Upper lobe of right lung (tissue), 1 donor: ENCODE measurements at regions not wholly inside any gene's neighbourhood (a gene's known extent, or its start where the extent isn't known, plus 50 kb on each side); places are given as distances from the start of the nearest gene placed in this dataset.
"Not testable (repeated sequence)": the region's sequence is repeated elsewhere in the genome, so short reads cannot be mapped to it uniquely, and the experiment has no call there.

Experiments
- ATAC-seq: fragments of 200-7000 bp; cut with Tn5 transposase; one replicate; pipeline ENCODE4 v1.9.1; 2020; ENCODE audit warnings: mild to moderate bottlenecking, moderate library complexity
- DNase-seq: peaks from one replicate; pipeline ENCODE4 v3.0.0-alpha.2; 2020
- H3K27ac ChIP-seq: fragments of 200-600 bp; one replicate; pipeline ENCODE4 v1.8.0; 2022
- H3K27me3 ChIP-seq: fragments of 200-600 bp; one replicate; pipeline ENCODE4 v1.8.0; 2022; ENCODE audit warnings: mild to moderate bottlenecking
- H3K36me3 ChIP-seq: fragments of 200-600 bp; one replicate; pipeline ENCODE4 v1.8.0; 2022
- H3K4me1 ChIP-seq: fragments of 200-600 bp; one replicate; pipeline ENCODE4 v1.8.0; 2022
- H3K4me3 ChIP-seq: fragments of 200-600 bp; one replicate; pipeline ENCODE4 v1.8.0; 2022; ENCODE audit warnings: mild to moderate bottlenecking
- H3K9me3 ChIP-seq: fragments of 200-600 bp; one replicate; pipeline ENCODE4 v1.8.0; 2022
- CTCF ChIP-seq: fragments of 200-600 bp; IDR thresholded peaks from one replicate; pipeline ENCODE4 v1.8.0; 2022; ENCODE audit warnings: antibody characterized with exemption
- intact Hi-C: fragments of 100-400 bp; cut with DNase I; formaldehyde crosslinking; loops from one replicate; pipeline ENCODE4 v1.11.0; 2022
- donor health status: DM: no; HTN: yes; CAD: no; lungs with severe emphysema.

DNA sequence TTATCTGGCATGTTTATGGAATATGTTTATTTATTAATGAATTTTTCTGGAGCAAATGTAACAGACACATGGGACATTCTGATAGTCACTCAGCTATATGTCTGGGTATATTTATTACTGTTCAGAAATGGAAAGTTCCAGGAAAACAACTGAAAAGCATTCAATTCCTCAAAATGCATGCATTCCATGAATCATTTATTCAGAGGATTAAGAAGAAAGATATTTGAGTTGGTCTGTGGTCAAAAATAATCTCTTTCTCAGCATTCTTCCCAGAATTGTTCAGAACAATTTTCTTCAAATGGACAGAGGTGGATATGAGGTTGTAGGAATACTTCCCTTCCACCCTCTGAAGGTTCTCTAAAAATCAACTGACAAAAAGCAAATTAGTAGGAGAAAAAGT is 97.6 kb upstream of the ITGB1 start:
- no peaks in the 10 kb centered on the region for H3K4me1 ChIP-seq
- no peak overlapping the region for H3K4me3 ChIP-seq
- no peaks in the 10 kb centered on the region for H3K36me3 ChIP-seq
- no peaks in the 10 kb centered on the region for H3K9me3 ChIP-seq
- DNase-seq (no peak), ATAC-seq (no peak)
- intact Hi-C loops, result no loop called here
- no peak for TF ChIP-seq CTCF
- no peaks in the 10 kb centered on the region for H3K27me3 ChIP-seq
- no peak overlapping the region for H3K27ac ChIP-seq

DNA sequence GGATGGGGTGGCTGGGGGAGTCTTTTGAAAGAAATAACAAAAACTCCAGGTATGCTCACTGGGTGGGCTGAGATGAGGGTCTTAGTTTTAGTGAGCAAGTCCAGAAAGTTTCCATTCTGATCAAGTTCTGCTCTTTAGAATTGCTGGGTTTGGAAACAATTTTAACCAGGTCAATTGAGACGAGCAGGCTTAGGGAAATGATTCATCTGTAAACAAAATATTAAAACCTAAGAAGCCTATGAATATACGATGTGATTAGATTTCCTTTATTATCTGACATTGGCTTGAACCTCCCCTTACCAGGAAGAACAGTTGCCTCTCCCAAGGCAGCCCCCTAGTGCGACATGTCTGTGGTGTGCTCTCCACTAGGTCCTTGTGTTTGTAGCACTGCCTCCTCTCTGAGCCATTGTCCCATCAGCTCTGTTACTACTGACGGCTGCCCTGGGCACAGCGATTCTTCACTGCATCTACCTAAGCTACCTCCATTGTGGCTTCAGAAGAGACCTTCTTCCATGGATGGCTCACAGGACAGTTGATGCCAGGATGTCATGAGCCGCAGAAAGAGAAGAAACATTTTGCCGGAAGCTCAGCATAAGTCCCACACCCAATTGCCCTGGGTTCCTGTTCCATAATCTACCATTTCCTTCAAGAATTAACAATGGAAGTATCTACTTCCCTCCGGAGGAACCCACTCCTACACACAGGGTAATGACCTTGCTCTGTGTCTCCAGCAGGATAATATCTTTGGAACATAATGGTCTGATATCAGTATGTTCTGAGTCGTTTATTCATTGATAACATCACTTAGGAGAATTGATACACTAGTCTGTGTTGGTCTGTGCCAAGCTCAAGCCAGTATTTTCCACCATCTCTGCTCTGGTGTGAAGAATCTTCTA is 95.1 kb upstream of the ITGB1 start:
- Histone ChIP-seq H3K27ac (no peak overlapping the region), H3K4me1 (no peaks in the 10 kb centered on the region), H3K27me3 (no peaks in the 10 kb centered on the region), H3K36me3 (no peaks in the 10 kb centered on the region), H3K4me3 (no peak overlapping the region), H3K9me3 (no peaks in the 10 kb centered on the region)
- no peak for TF ChIP-seq CTCF
- intact Hi-C loops, result no loop called here
- DNase-seq, result no peak
- ATAC-seq, result peak; percentile 26

GRCh38 chr10:33052263-33052875 is 94.3 kb upstream of the ITGB1 start:
- no peaks in the 10 kb centered on the region for H3K27me3 ChIP-seq
- intact Hi-C loops, result no loop called here
- H3K27ac ChIP-seq, result no peak overlapping the region
- no peaks in the 10 kb centered on the region for H3K36me3 ChIP-seq
- no peaks in the 10 kb centered on the region for H3K4me1 ChIP-seq
- no peak for ATAC-seq
- TF ChIP-seq CTCF, result no peak
- no peaks in the 10 kb centered on the region for H3K9me3 ChIP-seq
- DNase-seq, result no peak
- no peak overlapping the region for H3K4me3 ChIP-seq

DNA sequence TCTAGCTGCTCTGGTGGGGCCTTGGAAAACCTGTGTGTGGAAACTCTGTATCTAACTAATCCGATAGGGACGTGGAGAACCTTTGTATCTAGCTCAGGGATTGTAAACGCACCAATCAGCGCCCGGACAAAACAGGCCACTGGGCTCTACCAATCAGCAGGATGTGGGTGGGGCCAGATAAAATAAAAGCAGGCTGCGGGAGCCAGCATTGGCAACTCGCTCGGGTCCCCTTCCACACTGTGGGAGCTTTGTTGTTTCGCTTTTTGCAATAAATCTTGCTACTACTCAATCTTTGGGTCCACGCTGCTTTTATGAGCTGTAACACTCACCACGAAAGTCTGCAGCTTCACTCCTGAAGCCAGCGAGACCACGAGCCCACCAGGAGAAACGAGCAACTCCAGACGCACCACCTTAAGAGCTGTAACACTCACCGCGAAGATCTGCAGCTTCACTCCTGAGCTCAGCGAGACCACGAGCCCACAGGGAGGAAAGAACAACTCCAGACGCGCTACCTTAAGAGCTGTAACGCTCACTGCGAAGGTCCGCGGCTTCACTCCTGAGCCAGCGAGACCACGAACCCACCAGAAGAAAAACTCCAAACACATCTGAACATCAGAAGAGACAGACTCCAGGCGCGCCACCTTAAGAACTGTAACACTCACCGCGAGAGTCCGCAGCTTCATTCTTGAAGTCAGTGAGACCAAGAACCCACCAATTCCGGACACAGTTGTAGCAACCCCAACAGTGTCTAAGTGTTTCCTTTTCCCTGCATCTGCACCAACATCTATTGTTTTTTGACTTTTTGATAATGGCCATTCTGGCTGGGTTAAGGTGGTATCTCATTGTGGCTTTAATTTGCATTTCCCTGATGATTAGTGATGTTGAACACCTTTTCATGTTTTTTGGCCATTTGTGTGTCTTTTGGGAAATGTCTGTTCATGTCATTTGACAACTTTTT is 92.2 kb upstream of the ITGB1 start:
- H3K27me3 ChIP-seq, intact Hi-C loops, DNase-seq, ATAC-seq, H3K4me3 ChIP-seq, H3K9me3 ChIP-seq, H3K36me3 ChIP-seq, H3K27ac ChIP-seq, H3K4me1 ChIP-seq: not testable (repeated sequence)

DNA sequence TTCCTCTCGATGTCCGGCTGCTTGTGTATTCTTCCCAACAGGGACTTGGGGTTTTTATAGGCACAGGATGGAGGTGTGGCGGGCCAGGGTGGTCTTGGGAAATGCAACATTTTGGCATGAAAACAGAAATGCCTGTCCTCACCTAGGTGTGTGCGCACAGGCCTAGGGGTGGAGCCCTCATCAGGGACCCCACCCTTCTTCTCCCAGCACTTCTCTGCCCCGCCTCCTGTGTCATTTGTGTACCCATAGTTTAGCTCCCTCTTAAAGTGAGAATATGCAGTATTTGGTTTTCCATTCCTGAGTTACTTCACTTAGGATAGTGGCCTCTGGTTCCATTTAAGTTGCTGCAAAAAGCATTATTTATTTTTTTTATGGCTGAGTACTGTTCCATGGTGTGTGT is 90.2 kb upstream of the ITGB1 start:
- Histone ChIP-seq H3K36me3 (no peaks in the 10 kb centered on the region), H3K4me1 (no peaks in the 10 kb centered on the region), H3K9me3 (no peaks in the 10 kb centered on the region), H3K27me3 (no peaks in the 10 kb centered on the region), H3K4me3 (no peak overlapping the region), H3K27ac (no peak overlapping the region)
- no peak for TF ChIP-seq CTCF
- intact Hi-C loops, result no loop called here
- no peak for DNase-seq
- peak; percentile 36 for ATAC-seq
